Activated naive CD8-positive, alpha-beta T cell treated with anti-CD3 and anti-CD28 coated beads, Interleukin-2, amount 50 U/mL, for 16 hours (primary cell): ENCODE measurements at regions not wholly inside any gene's neighbourhood (a gene's known extent, or its start where the extent isn't known, plus 50 kb on each side); places are given as distances from the start of the nearest gene placed in this dataset.
"Not testable (repeated sequence)": the region's sequence is repeated elsewhere in the genome, so short reads cannot be mapped to it uniquely, and the experiment has no call there.

Experiments
- DNase-seq: peaks from one replicate; pipeline ENCODE4 v3.0.0-alpha.2; 2020; ENCODE audit warnings: low read depth, low spot score

- no peak for DNase-seq
Measured at GRCh38 chr1:234960722-234961455, 167.7 kb downstream of the TOMM20 start.

GRCh38 chr1:234958706-234959657, 169.7 kb downstream of the TOMM20 start:
- no peak for DNase-seq

- DNase-seq: no peak
Measured at GRCh38 chr1:234958066-234958705, 170.5 kb downstream of the TOMM20 start.

GRCh38 chr1:234957330-234958065, 171.1 kb downstream of the TOMM20 start:
- DNase-seq: no peak

- DNase-seq: no peak
Measured at GRCh38 chr1:234956821-234957329, 171.8 kb downstream of the TOMM20 start.

- DNase-seq: no peak
Measured at GRCh38 chr1:234955107-234955731, 173.4 kb downstream of the TOMM20 start.

- DNase-seq: no peak
Measured at GRCh38 chr1:234954613-234955012, 174.0 kb downstream of the TOMM20 start.

GRCh38 chr1:234953655-234954405, 174.8 kb downstream of the TOMM20 start:
- no peak for DNase-seq

- DNase-seq: no peak
Measured at GRCh38 chr1:234950598-234950997, 178.0 kb downstream of the TOMM20 start.

GRCh38 chr1:234949528-234949927, 179.1 kb downstream of the TOMM20 start:
- not testable (repeated sequence) for DNase-seq

- DNase-seq: no peak
Measured at GRCh38 chr1:234944439-234945344, 183.9 kb downstream of the TOMM20 start.

- no peak for DNase-seq
Measured at GRCh38 chr1:234943836-234944402, 184.7 kb downstream of the TOMM20 start.

GRCh38 chr1:234942879-234943506, 185.6 kb downstream of the TOMM20 start:
- DNase-seq: no peak

GRCh38 chr1:234942012-234942332, 186.7 kb downstream of the TOMM20 start:
- no peak for DNase-seq

GRCh38 chr1:234941321-234942011, 187.2 kb downstream of the TOMM20 start:
- DNase-seq: no peak

- no peak for DNase-seq
Measured at GRCh38 chr1:234940841-234941240, 187.8 kb downstream of the TOMM20 start.

GRCh38 chr1:234938924-234939323, 189.7 kb downstream of the TOMM20 start:
- no peak for DNase-seq

- no peak for DNase-seq
Measured at GRCh38 chr1:234938135-234938534, 190.5 kb downstream of the TOMM20 start.
